Pancreas (tissue), 10 donors: ENCODE measurements at regions not wholly inside any gene's neighbourhood (a gene's known extent, or its start where the extent isn't known, plus 50 kb on each side); places are given as distances from the start of the nearest gene placed in this dataset.

ENCODE experiments used
- ATAC-seq, 4 donors: fragments of 200-7000 bp; cut with Tn5 transposase; one replicate each; pipeline versions ENCODE4 v1.8.0 to v1.9.1; 2020; ENCODE audit warnings: mild to moderate bottlenecking in 4 of 4, moderate library complexity in 4 of 4
- DNase-seq, 6 donors: peaks; one replicate each; pipeline ENCODE4 v3.0.0-alpha.2; 2020
- FAIRE-seq: peaks from 2 replicates; lab custom pipeline; 2012; peaks lifted over from hg19 to GRCh38; lab: Jason Lieb, UNC
- H3K27ac ChIP-seq, 4 donors: fragments of 200-600 bp; sonication (generic); 1 replicate in 3 of 4; 2 replicates in 1 of 4; pipeline versions ENCODE4 v1.5.0 to v1.8.0; 2020
- H3K27me3 ChIP-seq, 4 donors: fragments of 200-600 bp; one replicate each; pipeline ENCODE4 v1.8.0; 2021
- H3K36me3 ChIP-seq, 3 donors: fragments of 200-600 bp; sonication (generic) in 1 of 3; one replicate each; pipeline versions ENCODE4 v1.5.0 to v1.8.0; 2020 to 2021
- H3K4me1 ChIP-seq, 3 donors: fragments of 200-600 bp; one replicate each; pipeline ENCODE4 v1.8.0; 2021
- H3K4me3 ChIP-seq, 4 donors: fragments of 200-600 bp; sonication (generic) in 2 of 4; one replicate each; pipeline versions ENCODE4 v1.5.0 to v1.8.0; 2020 to 2021
- H3K9me3 ChIP-seq, 4 donors: fragments of 200-600 bp; one replicate each; pipeline ENCODE4 v1.8.0; 2021
- CTCF ChIP-seq, 4 donors: fragments of 200-600 bp; sonication (generic) in 3 of 4; IDR thresholded peaks; one replicate each; pipeline versions ENCODE4 v1.5.0 to v1.8.0; 2021; ENCODE audit warnings: antibody characterized with exemption in 4 of 4
- WGBS, 2 donors: extraction: QIAGEN DNeasy Blood & Tissue Kit; methylation state at CpG; one replicate each; pipeline ENCODE4 v1.1.7; 2013; 5-methylcytosine and 5-hydroxymethylcytosine counted together
- intact Hi-C, 3 donors: fragments of 100-400 bp; cut with DNase I; formaldehyde crosslinking; loops; one replicate each; pipeline versions ENCODE4 v1.11.1 to v1.14.2; 2022
- donor health status: healthy with polysubstance abuse.
- donor health status: DM: no; HTN: no; CAD: no; lungs with moderate emphysema.
- donor health status: DM: no; HTN: no; CAD: no.
- donor health status: control.
- donor health status: control.
- donor health status: Bipolar disorder and iron deficiency.
- donor health status: DM: yes; HTN: yes; CAD: no.
- donor health status: DM: no; HTN: no; CAD: no.
- donor health status: DM: no; HTN: no; CAD: no.
- donor health status: DM: yes; HTN: yes; CAD: no.

- intact Hi-C loops: no loop called here
- FAIRE-seq: no peak
- no peak overlapping the region for H3K4me3 ChIP-seq
- WGBS, 2 donors: 62 to 78% methylated on average over 5 of the region's 5 CpGs
- no peak for DNase-seq
- no peaks in the 10 kb centered on the region for H3K27me3 ChIP-seq
- no peaks in the 10 kb centered on the region for H3K36me3 ChIP-seq
- no peaks in the 10 kb centered on the region for H3K9me3 ChIP-seq
- no peaks in the 10 kb centered on the region for H3K4me1 ChIP-seq
- H3K27ac ChIP-seq: no peak overlapping the region
- no peak for TF ChIP-seq CTCF (IDR thresholded peaks at IDR 0.05)
- no peak for ATAC-seq
Measured at GRCh38 chr2:207291625-207292252, 126.0 kb upstream of the KLF7 start.

- ATAC-seq: no peak
- no peaks in the 10 kb centered on the region for H3K9me3 ChIP-seq
- no peaks in the 10 kb centered on the region for H3K4me1 ChIP-seq
- intact Hi-C loops: no loop called here
- no peak overlapping the region for H3K4me3 ChIP-seq
- TF ChIP-seq CTCF (IDR thresholded peaks at IDR 0.05): no peak
- WGBS, 2 donors: 47 to 52% methylated on average over 3 of the region's 3 CpGs
- no peak for DNase-seq
- FAIRE-seq: no peak
- no peaks in the 10 kb centered on the region for H3K27me3 ChIP-seq
- no peaks in the 10 kb centered on the region for H3K36me3 ChIP-seq
- H3K27ac ChIP-seq: no peak overlapping the region
Measured at GRCh38 chr2:207296265-207296948, 130.7 kb upstream of the KLF7 start.

GRCh38 chr2:207300817-207301216 is 135.1 kb upstream of the KLF7 start:
- DNase-seq (no peak), ATAC-seq (no peak), FAIRE-seq (no peak)
- Histone ChIP-seq H3K4me3 (no peak overlapping the region), H3K9me3 (no peaks in the 10 kb centered on the region), H3K4me1 (no peaks in the 10 kb centered on the region), H3K27me3 (no peaks in the 10 kb centered on the region), H3K27ac (no peak overlapping the region), H3K36me3 (no peaks in the 10 kb centered on the region)
- no peak for TF ChIP-seq CTCF (IDR thresholded peaks at IDR 0.05)
- WGBS, 2 donors: 94 to 97% methylated on average over 1 of the region's 1 CpG
- intact Hi-C loops: no loop called here

GRCh38 chr2:207304761-207305160 is 139.0 kb upstream of the KLF7 start:
- 58 to 63% methylated on average over 5 of the region's 5 CpGs for WGBS, 2 donors
- DNase-seq: no peak
- no peak overlapping the region for H3K27ac ChIP-seq
- H3K36me3 ChIP-seq: no peaks in the 10 kb centered on the region
- H3K27me3 ChIP-seq: no peaks in the 10 kb centered on the region
- intact Hi-C loops: no loop called here
- no peak for ATAC-seq
- H3K4me3 ChIP-seq: no peak overlapping the region
- TF ChIP-seq CTCF (IDR thresholded peaks at IDR 0.05): no peak
- no peak for FAIRE-seq
- H3K4me1 ChIP-seq: no peaks in the 10 kb centered on the region
- no peaks in the 10 kb centered on the region for H3K9me3 ChIP-seq
